HEK293 (cell line): ENCODE measurements at regions not wholly inside any gene's neighbourhood (a gene's known extent, or its start where the extent isn't known, plus 50 kb on each side); places are given as distances from the start of the nearest gene placed in this dataset.

Source experiments
- CTCF ChIP-seq: fragments of 450-650 bp; formaldehyde crosslinking; IDR thresholded peaks from 2 replicates; pipeline ENCODE4 v1.5.1; 2016; ENCODE audit warnings: missing biosample characterization, missing genetic modification characterization
- PBX3 ChIP-seq: sonication (generic); formaldehyde crosslinking; IDR thresholded peaks from 2 replicates; pipeline ENCODE4 v1.8.1; 2022; ENCODE audit warnings: mild to moderate bottlenecking, moderate library complexity, missing genetic modification reagents
- PRDM4 ChIP-seq: fragments of 450-650 bp; formaldehyde crosslinking; IDR thresholded peaks from 2 replicates; pipeline ENCODE4 v1.5.1; 2017; ENCODE audit warnings: missing biosample characterization, missing genetic modification characterization
- ZNF24 ChIP-seq: fragments of 450-650 bp; formaldehyde crosslinking; IDR thresholded peaks from 2 replicates; pipeline ENCODE4 v1.5.1; 2016; ENCODE audit warnings: missing biosample characterization, missing genetic modification characterization
- ZNF670 ChIP-seq: fragments of 450-650 bp; formaldehyde crosslinking; IDR thresholded peaks from 2 replicates; pipeline ENCODE4 v1.5.1; 2016; ENCODE audit warnings: missing biosample characterization, missing genetic modification characterization, low read depth
- ZNF830 ChIP-seq: fragments of 450-650 bp; IDR thresholded peaks from 2 replicates; pipeline ENCODE4 v1.5.0; 2018; ENCODE audit warnings: missing biosample characterization, missing genetic modification characterization, low read depth, mild to moderate bottlenecking, moderate library complexity

DNA sequence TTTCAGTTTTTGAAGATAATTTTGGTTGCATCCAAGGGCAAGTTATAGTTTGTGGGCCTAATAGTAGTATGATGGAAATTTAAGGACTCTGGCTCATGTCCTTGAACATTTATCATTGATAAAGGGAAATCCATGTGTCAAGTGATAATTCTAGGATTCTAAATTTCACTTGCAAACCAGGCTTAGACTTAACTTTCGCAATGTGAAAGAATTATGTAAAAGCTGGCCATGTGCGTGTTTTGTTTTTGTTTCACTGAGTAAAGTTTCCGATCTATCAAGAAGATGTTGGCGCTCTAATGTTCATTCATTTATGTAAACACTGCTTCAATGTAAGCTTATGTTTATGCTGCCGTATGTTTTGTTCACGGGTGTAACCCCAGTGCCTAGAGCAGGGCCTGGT, 302.0 kb downstream of the SOX4 start:
- TF ChIP-seq ZNF670 (tag by site-specific recombination) (no peak), CTCF (no peak), PRDM4 (tag by site-specific recombination) (no peak), ZNF24 (no peak), ZNF830 (tag by site-specific recombination) (no peak), PBX3 (CRISPR knock-in tag) (no peak)
